A673 (cell line): ENCODE measurements at regions not wholly inside any gene's neighbourhood (a gene's known extent, or its start where the extent isn't known, plus 50 kb on each side); places are given as distances from the start of the nearest gene placed in this dataset.

Source experiments
- EZH2 ChIP-seq: fragments of 200-600 bp; sonication (generic); IDR thresholded peaks from 2 replicates; pipeline ENCODE4 v1.6.1; 2017; ENCODE audit warnings: borderline replicate concordance, low read depth, mild to moderate bottlenecking, mixed read lengths, antibody characterized with exemption, low read length; ENCODE audit not compliant: poor library complexity, severe bottlenecking
- TF ChIP-seq, protein P1 (sequence below): fragments of 300-800, 200-600 bp; sonication (generic); conservative IDR thresholded peaks from 2 replicates; pipeline ENCODE4 v1.5.1; 2017; ENCODE audit warnings: low read depth, mild to moderate bottlenecking, antibody characterized with exemption, low read length, moderate library complexity, mixed read lengths

DNA sequence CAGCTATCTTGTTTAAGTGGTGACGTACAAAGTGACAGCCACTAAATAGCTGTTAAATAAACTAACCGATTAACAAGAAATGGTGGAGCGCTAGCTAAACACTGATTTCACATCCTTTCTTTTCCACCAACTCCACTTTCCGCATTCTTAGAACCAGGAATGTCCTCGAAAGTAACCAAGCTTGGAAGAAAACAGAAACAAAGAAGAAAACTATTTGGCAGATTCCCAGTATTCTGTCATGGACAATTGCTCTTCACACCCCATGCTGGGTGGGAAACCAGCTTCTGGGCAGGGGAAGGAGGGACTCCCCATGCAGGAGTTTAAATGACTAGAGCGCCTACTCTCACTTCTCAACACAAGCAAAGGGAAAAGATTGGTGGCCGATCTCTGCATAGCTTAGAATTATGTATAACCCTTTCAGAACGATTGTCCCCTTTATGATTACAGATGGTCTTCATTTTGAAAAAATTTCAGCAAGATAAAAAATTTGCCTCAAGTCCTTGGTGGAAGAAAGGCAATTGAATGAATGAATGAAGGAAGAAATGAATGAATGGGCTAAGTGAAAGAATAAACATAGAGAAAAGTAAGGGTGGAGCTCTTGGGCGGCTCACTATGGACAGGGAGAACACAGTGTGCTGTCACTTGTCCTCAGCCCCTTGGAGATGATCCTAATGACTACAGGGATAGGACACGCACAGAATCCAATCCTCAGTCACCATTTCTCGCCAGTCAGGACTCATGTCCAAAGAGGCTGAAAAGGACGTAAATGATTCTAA is 148.7 kb upstream of the NEDD9 start:
- TF ChIP-seq, protein P1, sequence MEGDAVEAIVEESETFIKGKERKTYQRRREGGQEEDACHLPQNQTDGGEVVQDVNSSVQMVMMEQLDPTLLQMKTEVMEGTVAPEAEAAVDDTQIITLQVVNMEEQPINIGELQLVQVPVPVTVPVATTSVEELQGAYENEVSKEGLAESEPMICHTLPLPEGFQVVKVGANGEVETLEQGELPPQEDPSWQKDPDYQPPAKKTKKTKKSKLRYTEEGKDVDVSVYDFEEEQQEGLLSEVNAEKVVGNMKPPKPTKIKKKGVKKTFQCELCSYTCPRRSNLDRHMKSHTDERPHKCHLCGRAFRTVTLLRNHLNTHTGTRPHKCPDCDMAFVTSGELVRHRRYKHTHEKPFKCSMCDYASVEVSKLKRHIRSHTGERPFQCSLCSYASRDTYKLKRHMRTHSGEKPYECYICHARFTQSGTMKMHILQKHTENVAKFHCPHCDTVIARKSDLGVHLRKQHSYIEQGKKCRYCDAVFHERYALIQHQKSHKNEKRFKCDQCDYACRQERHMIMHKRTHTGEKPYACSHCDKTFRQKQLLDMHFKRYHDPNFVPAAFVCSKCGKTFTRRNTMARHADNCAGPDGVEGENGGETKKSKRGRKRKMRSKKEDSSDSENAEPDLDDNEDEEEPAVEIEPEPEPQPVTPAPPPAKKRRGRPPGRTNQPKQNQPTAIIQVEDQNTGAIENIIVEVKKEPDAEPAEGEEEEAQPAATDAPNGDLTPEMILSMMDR, result no peak
- TF ChIP-seq EZH2, result no peak
